ENCODE measurements at regions not wholly inside any gene's neighbourhood (a gene's known extent, or its start where the extent isn't known, plus 50 kb on each side); places are given as distances from the start of the nearest gene placed in this dataset.

- Histone ChIP-seq H4K20me1 (ENCODE audit: insufficient read depth, low read length) (no peaks in the 10 kb centered on the region), H3K9me3 (ENCODE audit: low read length) (no peaks in the 10 kb centered on the region), H3K4me2 (ENCODE audit: low read depth, low read length) (no peak overlapping the region), H3K9ac (ENCODE audit: insufficient read depth, low read depth, low read length) (no peak overlapping the region), H3K27ac (ENCODE audit: extremely low read length, insufficient read depth, low read length) (no peak overlapping the region), H3K4me1 (ENCODE audit: insufficient read depth, low read length) (no peaks in the 10 kb centered on the region), H3K4me3 (replicated peaks in 1 of 3; ENCODE audit: insufficient read depth in 1 of 3, low read depth in 2 of 3, low read length in 3 of 3) (no peak overlapping the region), H3K36me3 (replicated peaks in 1 of 2; ENCODE audit: control insufficient read depth in 1 of 2, insufficient read depth in 2 of 2, low read length in 2 of 2) (no peaks in the 10 kb centered on the region), H2AFZ (ENCODE audit: low read length) (no peak overlapping the region), H3K79me2 (ENCODE audit: insufficient read depth, low read length) (no peaks in the 10 kb centered on the region), H3K27me3 (ENCODE audit: control insufficient read depth in 1 of 2, insufficient read depth in 2 of 2, low read length in 2 of 2) (no peaks in the 10 kb centered on the region)
- intact Hi-C loops (cut with micrococcal nuclease; ENCODE audit: unreplicated experiment): no loop called here
- WGBS (ENCODE audit: low lambda C conversion rate): 44% methylated on average over 12 of the region's 12 CpGs
- in situ Hi-C loops (cut with HindIII; ENCODE audit: extremely low pct_ligation_motif_present, low pct_unique_long_range_greater_than_20kb): no loop called here
- CTCF ChIA-PET (ENCODE audit: low intra/inter-chr PET ratio, low total read pairs): no interaction called here
- no TSS peak for BruUV-seq (replicated peaks)
- FAIRE-seq (no peak), ATAC-seq (no peak), DNase-seq (ENCODE audit: low spot score) (no peak)
- TF ChIP-seq ZNF766 (CRISPR knock-in tag; IDR thresholded peaks at IDR 0.05; ENCODE audit: borderline replicate concordance): no peak
- no peak for TF ChIP-seq MAFG (CRISPR knock-in tag; IDR thresholded peaks at IDR 0.05)
- no peak for TF ChIP-seq MZF1 (CRISPR knock-in tag; IDR thresholded peaks at IDR 0.05; ENCODE audit: borderline replicate concordance)
- TF ChIP-seq DPF2 (CRISPR knock-in tag; IDR thresholded peaks at IDR 0.05; ENCODE audit: borderline replicate concordance, low read depth): no peak
- TF ChIP-seq NFE2L2 (IDR thresholded peaks at IDR 0.05; ENCODE audit: low read length): no peak
- TF ChIP-seq, protein P1, sequence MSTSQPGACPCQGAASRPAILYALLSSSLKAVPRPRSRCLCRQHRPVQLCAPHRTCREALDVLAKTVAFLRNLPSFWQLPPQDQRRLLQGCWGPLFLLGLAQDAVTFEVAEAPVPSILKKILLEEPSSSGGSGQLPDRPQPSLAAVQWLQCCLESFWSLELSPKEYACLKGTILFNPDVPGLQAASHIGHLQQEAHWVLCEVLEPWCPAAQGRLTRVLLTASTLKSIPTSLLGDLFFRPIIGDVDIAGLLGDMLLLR (CRISPR knock-in tag; IDR thresholded peaks at IDR 0.05): no peak
- TF ChIP-seq THYN1 (CRISPR knock-in tag; IDR thresholded peaks at IDR 0.05; ENCODE audit: borderline replicate concordance, low read depth): no peak
- TF ChIP-seq ZNF383 (CRISPR knock-in tag; IDR thresholded peaks at IDR 0.05; ENCODE audit: borderline replicate concordance): no peak
- no peak for TF ChIP-seq ZSCAN21 (CRISPR knock-in tag; IDR thresholded peaks at IDR 0.05; ENCODE audit: borderline replicate concordance)
- no peak for TF ChIP-seq FOXM1 (CRISPR knock-in tag; IDR thresholded peaks at IDR 0.05)
- TF ChIP-seq MAF1 (CRISPR knock-in tag; IDR thresholded peaks at IDR 0.05; ENCODE audit: borderline replicate concordance): no peak
- no peak for TF ChIP-seq CBX5 (CRISPR knock-in tag; IDR thresholded peaks at IDR 0.05; ENCODE audit: borderline replicate concordance)
- POLR2A ChIA-PET: no interaction called here
Measured at GRCh38 chr1:30285501-30285932, 437.9 kb downstream of the MATN1 start.
